ENCODE measurements at regions not wholly inside any gene's neighbourhood (a gene's known extent, or its start where the extent isn't known, plus 50 kb on each side); places are given as distances from the start of the nearest gene placed in this dataset.
A peak's percentile ranks its signal among the peaks of the same experiment; 100 is the strongest.
"Not testable (repeated sequence)": the region's sequence is repeated elsewhere in the genome, so short reads cannot be mapped to it uniquely, and the experiment has no call there.

GRCh38 chr4:60930866-60931265, 269.3 kb upstream of the ADGRL3 start:
- peak; percentile 86 to 95 for DNase-seq

- DNase-seq, result no peak
Measured at GRCh38 chr4:60934566-60935295, 265.4 kb upstream of the ADGRL3 start.

- no peak for DNase-seq
Measured at GRCh38 chr4:60938181-60938580, 261.9 kb upstream of the ADGRL3 start.

GRCh38 chr4:60938621-60939020, 261.5 kb upstream of the ADGRL3 start:
- no peak for DNase-seq

GRCh38 chr4:60944060-60944459, 256.1 kb upstream of the ADGRL3 start:
- DNase-seq, result no peak

GRCh38 chr4:60945641-60946040, 254.5 kb upstream of the ADGRL3 start:
- DNase-seq, result no peak

- DNase-seq, result no peak
Measured at GRCh38 chr4:60948008-60948407, 252.1 kb upstream of the ADGRL3 start.

- no peak for DNase-seq
Measured at GRCh38 chr4:60952921-60953320, 247.2 kb upstream of the ADGRL3 start.

GRCh38 chr4:60953826-60954225, 246.3 kb upstream of the ADGRL3 start:
- no peak for DNase-seq

- no peak for DNase-seq
Measured at GRCh38 chr4:60962286-60962685, 237.8 kb upstream of the ADGRL3 start.

- DNase-seq, result no peak
Measured at GRCh38 chr4:60981534-60981933, 218.6 kb upstream of the ADGRL3 start.

GRCh38 chr4:60989141-60989540, 211.0 kb upstream of the ADGRL3 start:
- DNase-seq, result no peak

GRCh38 chr4:60992037-60992436, 208.1 kb upstream of the ADGRL3 start:
- DNase-seq, result no peak

GRCh38 chr4:61003301-61003700, 196.8 kb upstream of the ADGRL3 start:
- no peak for DNase-seq

- no peak for DNase-seq
Measured at GRCh38 chr4:61004651-61005170, 195.4 kb upstream of the ADGRL3 start.

- DNase-seq, result no peak
Measured at GRCh38 chr4:61011051-61011450, 189.1 kb upstream of the ADGRL3 start.

GRCh38 chr4:61011936-61012335, 188.2 kb upstream of the ADGRL3 start:
- not testable (repeated sequence) for DNase-seq

GRCh38 chr4:61024610-61025009, 175.5 kb upstream of the ADGRL3 start:
- no peak for DNase-seq

- no peak for DNase-seq
Measured at GRCh38 chr4:61027939-61028338, 172.2 kb upstream of the ADGRL3 start.

- DNase-seq, result no peak
Measured at GRCh38 chr4:61036071-61036684, 163.9 kb upstream of the ADGRL3 start.

- no peak for DNase-seq
Measured at GRCh38 chr4:61041527-61041926, 158.6 kb upstream of the ADGRL3 start.

- DNase-seq, result no peak
Measured at GRCh38 chr4:61044837-61045236, 155.3 kb upstream of the ADGRL3 start.

- no peak for DNase-seq
Measured at GRCh38 chr4:61049018-61049417, 151.1 kb upstream of the ADGRL3 start.

GRCh38 chr4:61067381-61067780, 132.7 kb upstream of the ADGRL3 start:
- DNase-seq, result no peak

- no peak for DNase-seq
Measured at GRCh38 chr4:61068060-61068459, 132.1 kb upstream of the ADGRL3 start.

All from NCI-H446 (cell line).